ENCODE measurements at regions not wholly inside any gene's neighbourhood (a gene's known extent, or its start where the extent isn't known, plus 50 kb on each side); places are given as distances from the start of the nearest gene placed in this dataset.

DNA sequence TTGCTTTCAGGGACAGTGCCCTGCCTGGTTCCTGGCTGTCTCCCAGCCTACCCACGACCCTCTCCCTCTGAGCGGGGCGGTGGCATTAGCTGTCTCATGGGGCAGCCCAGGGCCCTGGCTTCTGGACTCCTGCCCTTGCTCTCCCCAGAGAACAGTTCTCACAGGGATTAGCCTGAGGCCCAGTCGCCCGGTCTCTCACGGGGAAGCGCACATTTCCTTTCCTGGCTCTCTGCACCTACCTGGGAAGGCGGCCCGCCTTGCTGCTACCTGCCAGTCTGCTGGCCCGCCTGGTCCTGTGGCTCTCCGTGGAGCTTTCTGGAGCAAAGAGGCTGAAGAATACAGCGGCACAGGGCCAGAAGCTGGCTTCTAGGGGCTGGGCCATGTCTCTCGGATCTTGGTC is 128.4 kb downstream of the FHDC1 start:
- Histone ChIP-seq H3K9ac (ENCODE audit: extremely low read depth, insufficient read length, low read length) (no peak overlapping the region), H4K5ac (ENCODE audit: insufficient read length, low read depth, low read length) (no peak overlapping the region), H3T11ph (ENCODE audit: low read length) (no peak overlapping the region), H3K18ac (ENCODE audit: insufficient read length, low read depth, low read length) (peak overlapping the region; percentile 34), H2AFZ (ENCODE audit: low read length) (no peak overlapping the region), H2AK5ac (ENCODE audit: insufficient read length, low read length) (no peak overlapping the region), H3K4ac (ENCODE audit: low read depth, low read length) (no peak overlapping the region), H3K4me2 (ENCODE audit: insufficient read depth, insufficient read length, low read length) (no peak overlapping the region), H3K9me3 (ENCODE audit: control insufficient read depth, low read depth, low read length) (no peaks in the 10 kb centered on the region), H3K27me3 (ENCODE audit: insufficient read depth, low read length) (no peaks in the 10 kb centered on the region), H4K20me1 (ENCODE audit: control insufficient read depth, insufficient read depth, insufficient read length) (no peaks in the 10 kb centered on the region), H3K56ac (ENCODE audit: insufficient read length, low read depth, low read length) (no peak overlapping the region), H4K8ac (replicated peaks; ENCODE audit: insufficient read length, low read depth, low read length) (no peak overlapping the region), H2BK12ac (ENCODE audit: insufficient read length, low read depth, low read length) (no peak overlapping the region), H3K27ac (ENCODE audit: insufficient read length, low read depth, low read length) (no peak overlapping the region), H2BK5ac (ENCODE audit: insufficient read length, low read length) (no peak overlapping the region), H3K79me1 (ENCODE audit: insufficient read depth, low read depth, low read length, poor library complexity, severe bottlenecking) (no peaks in the 10 kb centered on the region), H2BK120ac (ENCODE audit: low read depth, low read length, poor library complexity, severe bottlenecking) (no peak overlapping the region), H3K4me1 (ENCODE audit: insufficient read depth, low read length) (peaks cover 9% of the 10 kb centered on the region; the same call in 1 of the 2 replicates), H2BK15ac (ENCODE audit: low read depth, low read length) (no peak overlapping the region), H4K91ac (ENCODE audit: insufficient read length, low read depth, low read length) (no peak overlapping the region), H3K79me2 (ENCODE audit: insufficient read depth, low read length) (no peaks in the 10 kb centered on the region), H2BK20ac (ENCODE audit: low read depth, low read length, poor library complexity, severe bottlenecking) (no peak overlapping the region), H3K23ac (ENCODE audit: insufficient read length, low read depth, low read length) (no peak overlapping the region), H3K23me2 (ENCODE audit: insufficient read length, low read depth, low read length, poor library complexity, severe bottlenecking) (no peaks in the 10 kb centered on the region), H3K14ac (ENCODE audit: insufficient read depth, low read length) (peak overlapping the region; percentile 20; the same call in 1 of the 2 replicates)
- no peaks in the 10 kb centered on the region for H3K36me3 Mint-ChIP-seq (ENCODE audit: insufficient read depth in 1 of 3, low read depth in 3 of 3)
- H3K27me3 Mint-ChIP-seq (ENCODE audit: low read depth), result no peaks in the 10 kb centered on the region
- WGBS (ENCODE audit: extremely low coverage, insufficient read length, low lambda C conversion rate), result no CpG with 5 or more reads among the region's 13 CpGs
- DNase-seq, result peak; percentile 67
- TF ChIP-seq, protein P1, sequence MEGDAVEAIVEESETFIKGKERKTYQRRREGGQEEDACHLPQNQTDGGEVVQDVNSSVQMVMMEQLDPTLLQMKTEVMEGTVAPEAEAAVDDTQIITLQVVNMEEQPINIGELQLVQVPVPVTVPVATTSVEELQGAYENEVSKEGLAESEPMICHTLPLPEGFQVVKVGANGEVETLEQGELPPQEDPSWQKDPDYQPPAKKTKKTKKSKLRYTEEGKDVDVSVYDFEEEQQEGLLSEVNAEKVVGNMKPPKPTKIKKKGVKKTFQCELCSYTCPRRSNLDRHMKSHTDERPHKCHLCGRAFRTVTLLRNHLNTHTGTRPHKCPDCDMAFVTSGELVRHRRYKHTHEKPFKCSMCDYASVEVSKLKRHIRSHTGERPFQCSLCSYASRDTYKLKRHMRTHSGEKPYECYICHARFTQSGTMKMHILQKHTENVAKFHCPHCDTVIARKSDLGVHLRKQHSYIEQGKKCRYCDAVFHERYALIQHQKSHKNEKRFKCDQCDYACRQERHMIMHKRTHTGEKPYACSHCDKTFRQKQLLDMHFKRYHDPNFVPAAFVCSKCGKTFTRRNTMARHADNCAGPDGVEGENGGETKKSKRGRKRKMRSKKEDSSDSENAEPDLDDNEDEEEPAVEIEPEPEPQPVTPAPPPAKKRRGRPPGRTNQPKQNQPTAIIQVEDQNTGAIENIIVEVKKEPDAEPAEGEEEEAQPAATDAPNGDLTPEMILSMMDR (conservative IDR thresholded peaks at IDR 0.05), result no peak
- no peaks in the 10 kb centered on the region for H3K9me3 Mint-ChIP-seq
- peaks cover 15 to 22% of the 10 kb centered on the region in 2 experiments for H3K4me1 Mint-ChIP-seq
- no peak overlapping the region for H3K4me3 Mint-ChIP-seq
- H3K27ac Mint-ChIP-seq, result no peak overlapping the region; a peak in 1 of 7 replicates

Measured in H9 (cell line).